IMR-90 (cell line): ENCODE measurements at regions not wholly inside any gene's neighbourhood (a gene's known extent, or its start where the extent isn't known, plus 50 kb on each side); places are given as distances from the start of the nearest gene placed in this dataset.

Source experiments
- ATAC-seq: fragments of 200-7000 bp; cut with Tn5 transposase; 2 replicates; pipeline ENCODE4 v1.9.1; 2020; ENCODE audit warnings: low read depth, mild to moderate bottlenecking, moderate library complexity
- BruUV-seq: library from RNA; stranded (reverse); fragments of 400-500 nt; replicated peaks from 2 replicates; lab custom pipeline; 2021; lab: Mats Ljungman, UMichigan
- CTCF ChIA-PET: fragments of 300-600 bp; formaldehyde crosslinking; extraction: SDS; loops from one replicate; lab custom pipeline; 2021; ENCODE audit warnings: antibody characterized with exemption; lab: Yijun Ruan, JAX
- POLR2A ChIA-PET: fragments of 300-600 bp; sonication (Branson Sonifier 250); formaldehyde crosslinking; loops from one replicate; lab custom pipeline; 2022; ENCODE audit warnings: antibody characterized with exemption; ENCODE audit not compliant: unreplicated experiment; lab: Charles Lee
- DNase-seq: peaks from one replicate; pipeline ENCODE4 v3.0.0; 2013
- H2AFZ ChIP-seq: replicated peaks from 2 replicates; pipeline ENCODE3; 2013; ENCODE audit warnings: low read length, mild to moderate bottlenecking; ENCODE audit not compliant: poor library complexity
- H2AK5ac ChIP-seq: 2 replicates; pipeline ENCODE4 v1.6.1; 2013; ENCODE audit warnings: low read depth, low read length, inconsistent platforms
- H2AK9ac ChIP-seq: replicated peaks from 2 replicates; pipeline ENCODE3; 2013; ENCODE audit warnings: mild to moderate bottlenecking, low read depth, low read length, moderate library complexity; ENCODE audit not compliant: poor library complexity
- H2BK120ac ChIP-seq: 2 replicates; pipeline ENCODE4 v1.6.1; 2013; ENCODE audit warnings: low read depth, low read length, inconsistent platforms
- H2BK15ac ChIP-seq: 3 replicates; pipeline ENCODE4 v1.6.1; 2013; ENCODE audit warnings: low read depth, low read length, inconsistent platforms
- H2BK20ac ChIP-seq: 2 replicates; pipeline ENCODE4 v1.6.1; 2013; ENCODE audit warnings: low read depth, mild to moderate bottlenecking, inconsistent platforms, low read length, moderate library complexity
- H2BK5ac ChIP-seq: 2 replicates; pipeline ENCODE4 v1.6.1; 2013; ENCODE audit warnings: mild to moderate bottlenecking, low read depth, low read length, inconsistent platforms; ENCODE audit not compliant: poor library complexity, severe bottlenecking
- H3K14ac ChIP-seq: replicated peaks from 2 replicates; pipeline ENCODE4 v1.6.1; 2013; ENCODE audit warnings: low read depth, low read length, inconsistent platforms
- H3K18ac ChIP-seq: 2 replicates; pipeline ENCODE4 v1.6.1; 2013; ENCODE audit warnings: low read depth, low read length, control low read depth
- H3K23ac ChIP-seq: 2 replicates; pipeline ENCODE4 v1.6.1; 2013; ENCODE audit warnings: low read depth, low read length, inconsistent platforms
- H3K27ac ChIP-seq: 2 replicates; pipeline ENCODE4 v1.5.1; 2013; ENCODE audit warnings: mild to moderate bottlenecking, control low read depth, low read length; ENCODE audit not compliant: insufficient read depth
- H3K27me3 ChIP-seq: 2 replicates; pipeline ENCODE4 v1.6.1; 2013; ENCODE audit warnings: low read length; ENCODE audit not compliant: control insufficient read depth, insufficient read depth
- H3K36me3 ChIP-seq: 2 replicates; pipeline ENCODE4 v1.6.1; 2013; ENCODE audit warnings: low read length, mixed read lengths; ENCODE audit not compliant: control insufficient read depth, insufficient read depth
- H3K4ac ChIP-seq: 2 replicates; pipeline ENCODE4 v1.6.1; 2013; ENCODE audit warnings: low read depth, low read length, inconsistent platforms
- H3K4me1 ChIP-seq: 2 replicates; pipeline ENCODE4 v1.6.1; 2013; ENCODE audit warnings: low read length, mixed read lengths; ENCODE audit not compliant: control insufficient read depth, insufficient read depth
- H3K4me2 ChIP-seq: 2 replicates; pipeline ENCODE4 v1.6.1; 2013; ENCODE audit warnings: low read depth, mild to moderate bottlenecking, control low read depth, low read length, moderate library complexity
- H3K4me3 ChIP-seq: 2 replicates; pipeline ENCODE4 v1.5.1; 2013; ENCODE audit warnings: low read depth, mild to moderate bottlenecking, control low read depth, low read length, moderate library complexity; ENCODE audit not compliant: insufficient read depth
- H3K56ac ChIP-seq: 2 replicates; pipeline ENCODE4 v1.6.1; 2013; ENCODE audit warnings: low read length, inconsistent platforms; ENCODE audit not compliant: insufficient read depth; ENCODE audit errors: extremely low read depth
- H3K79me1 ChIP-seq, 2 experiments: 2 replicates each; pipeline ENCODE4 v1.6.1; 2013; ENCODE audit warnings: low read length in 2 of 2, inconsistent platforms in 1 of 2, low read depth in 1 of 2
- H3K9ac ChIP-seq: 2 replicates; pipeline ENCODE4 v1.6.1; 2013; ENCODE audit warnings: low read depth, low read length, control low read depth
- H3K9me1 ChIP-seq: 2 replicates; pipeline ENCODE4 v1.6.1; 2013; ENCODE audit warnings: low read length, inconsistent platforms; ENCODE audit not compliant: insufficient read depth
- H3K9me3 ChIP-seq: 2 replicates; pipeline ENCODE4 v1.6.1; 2013; ENCODE audit warnings: low read length; ENCODE audit not compliant: control insufficient read depth, insufficient read depth
- H4K20me1 ChIP-seq: 2 replicates; pipeline ENCODE4 v1.6.1; 2013; ENCODE audit warnings: low read length, inconsistent platforms; ENCODE audit not compliant: insufficient read depth
- H4K5ac ChIP-seq: 2 replicates; pipeline ENCODE4 v1.6.1; 2013; ENCODE audit warnings: mild to moderate bottlenecking, low read depth, low read length, control low read depth
- H4K8ac ChIP-seq, 2 experiments: 2 replicates each; pipeline ENCODE4 v1.6.1; 2013; ENCODE audit warnings: low read depth in 2 of 2, low read length in 2 of 2, control low read depth in 1 of 2, inconsistent platforms in 1 of 2
- H4K91ac ChIP-seq: 2 replicates; pipeline ENCODE4 v1.6.1; 2013; ENCODE audit warnings: low read depth, low read length, inconsistent platforms; ENCODE audit not compliant: insufficient read depth
- WGBS, 2 experiments: methylation state at CpG; one replicate each; pipeline versions ENCODE4 v1.1.5 to v1.1.7; 2013; ENCODE audit warnings: missing lambda C conversion rate in 2 of 2; ENCODE audit not compliant: insufficient read length in 1 of 2; ENCODE audit errors: extremely low coverage in 2 of 2; 5-methylcytosine and 5-hydroxymethylcytosine counted together
- dilution Hi-C: fragments of 300-500 bp; cut with HindIII; formaldehyde crosslinking; loops from one replicate; pipeline ENCODE4 v1.14.3; 2018; ENCODE audit warnings: low sequenced_read_pairs; ENCODE audit not compliant: unreplicated experiment
- in situ Hi-C: fragments of 300-500 bp; cut with MboI; formaldehyde crosslinking; loops from 3 replicates; pipeline ENCODE4 v1.14.3; 2019; ENCODE audit warnings: low sequenced_read_pairs, inconsistent platforms, mixed read lengths
- intact Hi-C: fragments of 100-400 bp; cut with micrococcal nuclease; formaldehyde crosslinking; loops from 2 replicates; pipeline ENCODE4 v1.10.0; 2022
- TF ChIP-seq, protein P1 (sequence below): conservative IDR thresholded peaks from 2 replicates; pipeline ENCODE4 v1.5.1; 2012; ENCODE audit warnings: mild to moderate bottlenecking, low read depth, low read length, improper control_type of control experiment

DNA sequence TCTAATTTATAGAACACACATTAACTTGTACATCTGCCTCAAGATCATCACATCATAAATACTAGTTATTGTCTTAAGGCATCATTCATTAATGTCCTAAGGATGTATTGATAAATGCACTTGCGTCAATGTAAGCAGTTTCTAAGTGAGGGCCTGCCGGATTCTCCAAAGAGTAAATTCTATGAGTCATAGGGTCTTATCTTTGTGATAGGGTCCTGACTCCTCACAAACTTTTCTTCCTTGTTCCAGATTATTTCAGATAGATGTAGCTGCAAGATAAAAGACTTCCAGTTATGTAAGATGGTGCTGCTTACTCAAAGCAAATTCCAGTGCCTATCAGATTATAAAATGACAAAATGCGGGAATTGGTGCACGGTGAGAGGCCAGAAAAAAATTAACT, 315.0 kb upstream of the SLC39A10 start:
- Histone ChIP-seq H2BK5ac (no peak overlapping the region), H4K5ac (no peak overlapping the region), H2BK20ac (no peak overlapping the region), H3K27ac (no peak overlapping the region), H3K27me3 (no peaks in the 10 kb centered on the region), H3K36me3 (no peaks in the 10 kb centered on the region), H3K23ac (no peak overlapping the region), H3K4me1 (peaks cover 2% of the 10 kb centered on the region; the same call in 1 of the 2 replicates), H3K4ac (no peak overlapping the region), H4K20me1 (no peaks in the 10 kb centered on the region), H3K9me1 (no peaks in the 10 kb centered on the region), H4K8ac (no peak overlapping the region), H3K9me3 (no peaks in the 10 kb centered on the region), H2AK5ac (no peak overlapping the region), H3K9ac (no peak overlapping the region), H2AFZ (no peak overlapping the region), H3K4me2 (no peak overlapping the region), H4K91ac (no peak overlapping the region), H3K4me3 (no peak overlapping the region), H2BK15ac (no peak overlapping the region), H3K56ac (no peak overlapping the region), H3K18ac (no peak overlapping the region), H2AK9ac (no peak overlapping the region), H3K79me1 (no peaks in the 10 kb centered on the region), H2BK120ac (no peak overlapping the region), H3K14ac (no peak overlapping the region)
- POLR2A ChIA-PET = no interaction called here
- BruUV-seq = no TSS peak
- dilution Hi-C loops = no loop called here
- TF ChIP-seq, protein P1, sequence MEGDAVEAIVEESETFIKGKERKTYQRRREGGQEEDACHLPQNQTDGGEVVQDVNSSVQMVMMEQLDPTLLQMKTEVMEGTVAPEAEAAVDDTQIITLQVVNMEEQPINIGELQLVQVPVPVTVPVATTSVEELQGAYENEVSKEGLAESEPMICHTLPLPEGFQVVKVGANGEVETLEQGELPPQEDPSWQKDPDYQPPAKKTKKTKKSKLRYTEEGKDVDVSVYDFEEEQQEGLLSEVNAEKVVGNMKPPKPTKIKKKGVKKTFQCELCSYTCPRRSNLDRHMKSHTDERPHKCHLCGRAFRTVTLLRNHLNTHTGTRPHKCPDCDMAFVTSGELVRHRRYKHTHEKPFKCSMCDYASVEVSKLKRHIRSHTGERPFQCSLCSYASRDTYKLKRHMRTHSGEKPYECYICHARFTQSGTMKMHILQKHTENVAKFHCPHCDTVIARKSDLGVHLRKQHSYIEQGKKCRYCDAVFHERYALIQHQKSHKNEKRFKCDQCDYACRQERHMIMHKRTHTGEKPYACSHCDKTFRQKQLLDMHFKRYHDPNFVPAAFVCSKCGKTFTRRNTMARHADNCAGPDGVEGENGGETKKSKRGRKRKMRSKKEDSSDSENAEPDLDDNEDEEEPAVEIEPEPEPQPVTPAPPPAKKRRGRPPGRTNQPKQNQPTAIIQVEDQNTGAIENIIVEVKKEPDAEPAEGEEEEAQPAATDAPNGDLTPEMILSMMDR = no peak
- CTCF ChIA-PET = interaction anchor here (1.5 kb wide), 1 partner anchor 318 kb away, joined by 4 read pairs; no protein-coding TSS in a partner anchor
- DNase-seq (no peak), ATAC-seq (no peak)
- intact Hi-C loops = no loop called here
- WGBS, 2 experiments = no CpG with 5 or more reads among the region's 4 CpGs
- in situ Hi-C loops = no loop called here
